SK-N-SH treated with all-trans-retinoic acid at 6 μM for 48 hours (cell line): ENCODE measurements at regions not wholly inside any gene's neighbourhood (a gene's known extent, or its start where the extent isn't known, plus 50 kb on each side); places are given as distances from the start of the nearest gene placed in this dataset.
A peak's percentile ranks its signal among the peaks of the same experiment; 100 is the strongest.

Experiments used
- ATAC-seq: fragments of 200-7000 bp; cut with Tn5 transposase; 3 replicates; pipeline ENCODE4 v1.9.1; 2020; ENCODE audit warnings: mild to moderate bottlenecking, moderate library complexity
- ARNTL ChIP-seq: fragments of 450-650 bp; formaldehyde crosslinking; IDR thresholded peaks from 2 replicates; pipeline ENCODE4 v1.5.0; 2020; ENCODE audit warnings: low read depth, mild to moderate bottlenecking, moderate library complexity, borderline replicate concordance
- BACH2 ChIP-seq: fragments of 250-450 bp; sonication (Bioruptor Pico); IDR thresholded peaks from 2 replicates; pipeline ENCODE4 v1.9.0; 2021; ENCODE audit warnings: mild to moderate bottlenecking, borderline replicate concordance
- CSDC2 ChIP-seq: fragments of 250-450 bp; sonication (Bioruptor Pico); IDR thresholded peaks from 2 replicates; pipeline ENCODE4 v1.5.0; 2020; ENCODE audit warnings: mild to moderate bottlenecking, moderate library complexity
- ESRRG ChIP-seq: fragments of 250-450 bp; sonication (Bioruptor Pico); IDR thresholded peaks from 2 replicates; pipeline ENCODE4 v1.6.1; 2021; ENCODE audit warnings: mild to moderate bottlenecking
- GLIS3 ChIP-seq: fragments of 250-450 bp; sonication (Bioruptor Pico); IDR thresholded peaks from 2 replicates; pipeline ENCODE4 v1.5.0; 2020; ENCODE audit warnings: mild to moderate bottlenecking, moderate library complexity
- ISL1 ChIP-seq: fragments of 250-450 bp; sonication (Bioruptor Pico); IDR thresholded peaks from 2 replicates; pipeline ENCODE4 v2.1.2; 2022; ENCODE audit warnings: mild to moderate bottlenecking, moderate library complexity
- OSR1 ChIP-seq: fragments of 250-450 bp; sonication (Bioruptor Pico); IDR thresholded peaks from 2 replicates; pipeline ENCODE4 v1.8.0; 2022; ENCODE audit warnings: moderate library complexity, mild to moderate bottlenecking, inconsistent platforms
- PATZ1 ChIP-seq: fragments of 250-450 bp; sonication (Bioruptor Pico); IDR thresholded peaks from 2 replicates; pipeline ENCODE4 v1.8.0; 2020; ENCODE audit warnings: mild to moderate bottlenecking, moderate library complexity, borderline replicate concordance
- PPARA ChIP-seq: fragments of 250-450 bp; sonication (Bioruptor Pico); IDR thresholded peaks from 2 replicates; pipeline ENCODE4 v1.5.0; 2020; ENCODE audit warnings: mild to moderate bottlenecking, borderline replicate concordance
- RARB ChIP-seq: fragments of 250-450 bp; sonication (Bioruptor Pico); IDR thresholded peaks from 2 replicates; pipeline ENCODE4 v1.8.0; 2021; ENCODE audit warnings: mild to moderate bottlenecking, moderate library complexity
- SNAI2 ChIP-seq: fragments of 250-450 bp; sonication (Bioruptor Pico); IDR thresholded peaks from 2 replicates; pipeline ENCODE4 v1.5.0; 2020; ENCODE audit warnings: mild to moderate bottlenecking, moderate library complexity
- TOX ChIP-seq: fragments of 250-450 bp; sonication (Bioruptor Pico); IDR thresholded peaks from 2 replicates; pipeline ENCODE4 v1.8.0; 2021; ENCODE audit warnings: mild to moderate bottlenecking, moderate library complexity, borderline replicate concordance
- ZC3H10 ChIP-seq: fragments of 250-450 bp; sonication (Bioruptor Pico); IDR thresholded peaks from 2 replicates; pipeline ENCODE4 v1.5.1; 2021; ENCODE audit warnings: mild to moderate bottlenecking, moderate library complexity
- ZFP3 ChIP-seq: fragments of 250-450 bp; sonication (Bioruptor Pico); IDR thresholded peaks from 2 replicates; pipeline ENCODE4 v1.5.0; 2020; ENCODE audit warnings: mild to moderate bottlenecking, moderate library complexity
- ZFP30 ChIP-seq: fragments of 450-650 bp; formaldehyde crosslinking; IDR thresholded peaks from 2 replicates; pipeline ENCODE4 v1.5.0; 2022; ENCODE audit warnings: mild to moderate bottlenecking, moderate library complexity
- ZNF565 ChIP-seq: fragments of 450-650 bp; formaldehyde crosslinking; conservative IDR thresholded peaks from 2 replicates; pipeline ENCODE4 v1.5.0; 2020; ENCODE audit warnings: low read depth, mild to moderate bottlenecking, moderate library complexity
- ZNF70 ChIP-seq: fragments of 450-650 bp; formaldehyde crosslinking; IDR thresholded peaks from 2 replicates; pipeline ENCODE4 v1.5.0; 2020; ENCODE audit warnings: mild to moderate bottlenecking, moderate library complexity
- ZNF8 ChIP-seq: fragments of 450-650 bp; formaldehyde crosslinking; IDR thresholded peaks from 2 replicates; pipeline ENCODE4 v1.5.0; 2020; ENCODE audit warnings: mild to moderate bottlenecking, moderate library complexity
- TF ChIP-seq, protein P1 (sequence below): fragments of 250-450 bp; sonication (Bioruptor Pico); IDR thresholded peaks from 2 replicates; pipeline ENCODE4 v1.5.0; 2020; ENCODE audit warnings: mild to moderate bottlenecking, moderate library complexity
- TF ChIP-seq, protein P2 (sequence below): fragments of 250-450 bp; sonication (Bioruptor Pico); IDR thresholded peaks from 2 replicates; pipeline ENCODE4 v1.5.1; 2021; ENCODE audit warnings: mild to moderate bottlenecking, moderate library complexity

DNA sequence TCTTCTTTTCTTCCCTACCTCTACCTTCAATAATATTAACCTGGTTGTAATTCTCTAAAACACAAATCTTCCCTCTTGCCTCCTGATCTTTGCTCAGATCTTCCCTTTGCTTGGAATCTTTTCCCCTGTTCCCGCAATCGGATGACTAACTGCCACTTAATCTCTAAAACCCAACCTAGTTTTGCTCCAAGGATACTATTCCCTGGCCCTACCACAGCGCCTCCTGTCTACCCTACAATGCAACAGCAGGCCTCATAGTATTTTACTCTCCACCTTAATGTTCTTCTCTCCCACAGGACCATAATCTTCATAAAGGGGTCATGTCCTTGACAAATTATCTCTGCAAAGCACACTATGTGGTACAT is 246.8 kb upstream of the TNP1 start:
- no peak for ATAC-seq
- TF ChIP-seq ARNTL (no peak), CSDC2 (CRISPR knock-in tag) (no peak), ISL1 (no peak), GLIS3 (no peak), ZNF70 (CRISPR knock-in tag) (no peak), OSR1 (CRISPR knock-in tag) (no peak), ZFP3 (CRISPR knock-in tag) (no peak)

- ATAC-seq: peak; percentile 96
Measured at GRCh38 chr2:217105733-217106649, 246.1 kb upstream of the TNP1 start.

GRCh38 chr2:217103752-217104545 is 244.1 kb upstream of the TNP1 start:
- peak; percentile 28; the same call in 1 of the 2 replicates for TF ChIP-seq ISL1
- no peak for TF ChIP-seq ZNF565 (CRISPR knock-in tag)

More at GRCh38 chr2:217105733-217106649, 246.1 kb upstream of the TNP1 start:
- TF ChIP-seq ISL1: 0 out of 2 replicates have a peak, but pooled peaks have one; percentile 16
- no peak for TF ChIP-seq GLIS3
- TF ChIP-seq, all 23 proteins: peak for 1

DNA sequence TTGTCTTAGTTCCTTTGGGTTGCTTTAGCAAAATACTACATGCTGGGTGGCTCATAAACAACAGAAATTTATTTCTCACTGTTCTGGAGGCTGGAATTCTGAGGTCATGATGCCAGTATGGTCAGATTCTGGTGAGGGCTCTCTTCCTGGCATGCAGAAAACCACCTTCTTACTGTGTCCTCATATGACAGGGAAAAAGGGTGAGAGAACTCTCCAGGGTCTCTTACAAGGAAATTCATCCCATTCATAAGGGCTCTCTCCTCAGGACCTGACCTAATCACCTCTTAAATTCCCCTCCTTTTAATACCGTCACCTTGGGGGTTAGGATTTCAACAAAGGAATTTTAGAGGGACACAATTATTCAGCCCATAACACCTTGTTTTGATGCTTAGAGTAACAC is 243.1 kb upstream of the TNP1 start:
- no peak for ATAC-seq
- TF ChIP-seq PPARA: no peak
- no peak for TF ChIP-seq ISL1
- TF ChIP-seq TOX: no peak
- TF ChIP-seq ESRRG (CRISPR knock-in tag): no peak
- no peak for TF ChIP-seq PATZ1 (CRISPR knock-in tag)
- TF ChIP-seq, protein P1, sequence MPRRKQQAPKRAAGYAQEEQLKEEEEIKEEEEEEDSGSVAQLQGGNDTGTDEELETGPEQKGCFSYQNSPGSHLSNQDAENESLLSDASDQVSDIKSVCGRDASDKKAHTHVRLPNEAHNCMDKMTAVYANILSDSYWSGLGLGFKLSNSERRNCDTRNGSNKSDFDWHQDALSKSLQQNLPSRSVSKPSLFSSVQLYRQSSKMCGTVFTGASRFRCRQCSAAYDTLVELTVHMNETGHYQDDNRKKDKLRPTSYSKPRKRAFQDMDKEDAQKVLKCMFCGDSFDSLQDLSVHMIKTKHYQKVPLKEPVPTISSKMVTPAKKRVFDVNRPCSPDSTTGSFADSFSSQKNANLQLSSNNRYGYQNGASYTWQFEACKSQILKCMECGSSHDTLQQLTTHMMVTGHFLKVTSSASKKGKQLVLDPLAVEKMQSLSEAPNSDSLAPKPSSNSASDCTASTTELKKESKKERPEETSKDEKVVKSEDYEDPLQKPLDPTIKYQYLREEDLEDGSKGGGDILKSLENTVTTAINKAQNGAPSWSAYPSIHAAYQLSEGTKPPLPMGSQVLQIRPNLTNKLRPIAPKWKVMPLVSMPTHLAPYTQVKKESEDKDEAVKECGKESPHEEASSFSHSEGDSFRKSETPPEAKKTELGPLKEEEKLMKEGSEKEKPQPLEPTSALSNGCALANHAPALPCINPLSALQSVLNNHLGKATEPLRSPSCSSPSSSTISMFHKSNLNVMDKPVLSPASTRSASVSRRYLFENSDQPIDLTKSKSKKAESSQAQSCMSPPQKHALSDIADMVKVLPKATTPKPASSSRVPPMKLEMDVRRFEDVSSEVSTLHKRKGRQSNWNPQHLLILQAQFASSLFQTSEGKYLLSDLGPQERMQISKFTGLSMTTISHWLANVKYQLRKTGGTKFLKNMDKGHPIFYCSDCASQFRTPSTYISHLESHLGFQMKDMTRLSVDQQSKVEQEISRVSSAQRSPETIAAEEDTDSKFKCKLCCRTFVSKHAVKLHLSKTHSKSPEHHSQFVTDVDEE (CRISPR knock-in tag): no peak
- TF ChIP-seq SNAI2 (CRISPR knock-in tag): no peak
- TF ChIP-seq ZC3H10 (CRISPR knock-in tag): no peak
- TF ChIP-seq ZFP30 (CRISPR knock-in tag): no peak
- TF ChIP-seq RARB: no peak
- no peak for TF ChIP-seq OSR1 (CRISPR knock-in tag)
- TF ChIP-seq BACH2 (CRISPR knock-in tag): no peak
- no peak for TF ChIP-seq ZNF8 (CRISPR knock-in tag)
- TF ChIP-seq, protein P2, sequence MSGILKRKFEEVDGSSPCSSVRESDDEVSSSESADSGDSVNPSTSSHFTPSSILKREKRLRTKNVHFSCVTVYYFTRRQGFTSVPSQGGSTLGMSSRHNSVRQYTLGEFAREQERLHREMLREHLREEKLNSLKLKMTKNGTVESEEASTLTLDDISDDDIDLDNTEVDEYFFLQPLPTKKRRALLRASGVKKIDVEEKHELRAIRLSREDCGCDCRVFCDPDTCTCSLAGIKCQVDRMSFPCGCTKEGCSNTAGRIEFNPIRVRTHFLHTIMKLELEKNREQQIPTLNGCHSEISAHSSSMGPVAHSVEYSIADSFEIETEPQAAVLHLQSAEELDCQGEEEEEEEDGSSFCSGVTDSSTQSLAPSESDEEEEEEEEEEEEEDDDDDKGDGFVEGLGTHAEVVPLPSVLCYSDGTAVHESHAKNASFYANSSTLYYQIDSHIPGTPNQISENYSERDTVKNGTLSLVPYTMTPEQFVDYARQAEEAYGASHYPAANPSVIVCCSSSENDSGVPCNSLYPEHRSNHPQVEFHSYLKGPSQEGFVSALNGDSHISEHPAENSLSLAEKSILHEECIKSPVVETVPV (CRISPR knock-in tag): no peak
- no peak for TF ChIP-seq ZNF565 (CRISPR knock-in tag)
- TF ChIP-seq, all 23 proteins: peak for 0

More at GRCh38 chr2:217103752-217104545, 244.1 kb upstream of the TNP1 start:
- peak; percentile 19; the same call in 1 of the 3 replicates for ATAC-seq

DNA sequence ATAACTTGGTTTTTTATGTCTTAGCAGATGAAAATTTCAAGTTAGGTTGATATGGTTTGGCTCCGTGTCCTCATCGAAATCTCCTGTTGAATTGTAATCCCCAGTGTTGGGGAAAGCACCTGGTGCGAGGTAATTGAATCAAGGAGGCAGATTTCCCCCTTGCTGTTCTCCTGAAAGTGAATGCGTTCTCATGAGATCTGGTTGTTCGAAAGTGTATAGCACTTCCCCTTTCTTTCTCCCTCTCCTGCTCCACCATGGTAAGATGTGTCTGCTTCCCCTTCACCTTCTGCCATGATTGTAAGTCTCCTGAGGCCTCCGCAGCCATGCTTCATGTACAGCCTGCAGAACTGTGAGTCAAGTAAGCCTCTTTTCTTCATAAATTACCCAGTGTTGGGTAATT is 242.1 kb upstream of the TNP1 start:
- no peak for TF ChIP-seq ARNTL
- TF ChIP-seq OSR1 (CRISPR knock-in tag): no peak
- TF ChIP-seq ZNF70 (CRISPR knock-in tag): no peak
- no peak for ATAC-seq
